Vagina (tissue), 2 donors: ENCODE measurements at regions not wholly inside any gene's neighbourhood (a gene's known extent, or its start where the extent isn't known, plus 50 kb on each side); places are given as distances from the start of the nearest gene placed in this dataset.

ENCODE experiments used
- CTCF ChIP-seq, 3 experiments: fragments of 450-650 bp in 2 of 3; fragments of 200-600 bp in 1 of 3; sonication (generic) in 1 of 3; IDR thresholded peaks; one replicate each; pipeline ENCODE4 v1.5.1; 2017 to 2019; ENCODE audit warnings: antibody characterized with exemption in 3 of 3, mild to moderate bottlenecking in 2 of 3, moderate library complexity in 2 of 3
- POLR2A ChIP-seq, 2 donors: fragments of 450-650 bp; IDR thresholded peaks; one replicate each; pipeline ENCODE4 v1.6.1; 2017; ENCODE audit warnings: antibody characterized with exemption in 2 of 2, mild to moderate bottlenecking in 2 of 2, moderate library complexity in 2 of 2
- POLR2AphosphoS5 ChIP-seq, 2 donors: sonication (generic); formaldehyde crosslinking; IDR thresholded peaks; one replicate each; pipeline ENCODE4 v1.9.0; 2017; ENCODE audit warnings: antibody characterized with exemption in 2 of 2, mild to moderate bottlenecking in 2 of 2, low read depth in 1 of 2; ENCODE audit not compliant: insufficient read depth in 1 of 2

GRCh38 chr5:126093718-126094117, 329.5 kb upstream of the GRAMD2B start:
- TF ChIP-seq CTCF (IDR thresholded peaks at IDR 0.05) (no peak), POLR2AphosphoS5 (IDR thresholded peaks at IDR 0.05; ENCODE audit: insufficient read depth in 1 of 2, low read depth in 1 of 2) (no peak), POLR2A (IDR thresholded peaks at IDR 0.05) (no peak)
